ENCODE measurements at regions not wholly inside any gene's neighbourhood (a gene's known extent, or its start where the extent isn't known, plus 50 kb on each side); places are given as distances from the start of the nearest gene placed in this dataset.

- in situ Hi-C loops (cut with MboI; ENCODE audit: low sequenced_read_pairs) (no loop called here), intact Hi-C loops (cut with micrococcal nuclease) (no loop called here)
These were observed 103.7 kb upstream of the PDE3A start for GRCh38 chr12:20264608-20265114.

More at GRCh38 chr12:20264608-20265114, 103.7 kb upstream of the PDE3A start:
- H4K91ac ChIP-seq (ENCODE audit: insufficient read depth, low read depth, low read length), result no peak overlapping the region
- H3K23ac ChIP-seq (ENCODE audit: low read depth, low read length), result no peak overlapping the region
- no peaks in the 10 kb centered on the region for H3K9me1 ChIP-seq (ENCODE audit: insufficient read depth, low read length)
- H4K8ac ChIP-seq (ENCODE audit: low read depth in 2 of 2, low read length in 2 of 2), result no peak overlapping the region
- no peaks in the 10 kb centered on the region for H3K79me1 ChIP-seq (ENCODE audit: low read depth in 1 of 2, low read length in 2 of 2)
- dilution Hi-C loops (cut with HindIII; ENCODE audit: low sequenced_read_pairs, unreplicated experiment), result no loop called here
- no peak overlapping the region for H3K14ac ChIP-seq (replicated peaks; ENCODE audit: low read depth, low read length)
- H3K9me3 ChIP-seq (ENCODE audit: control insufficient read depth, insufficient read depth, low read length), result no peaks in the 10 kb centered on the region
- H3K4me3 ChIP-seq (ENCODE audit: insufficient read depth, low read depth, low read length), result no peak overlapping the region
- BruUV-seq (replicated peaks), result no TSS peak
- H3K4me1 ChIP-seq (ENCODE audit: control insufficient read depth, insufficient read depth, low read length), result peaks cover 4% of the 10 kb centered on the region
- no peak overlapping the region for H3K27ac ChIP-seq (ENCODE audit: insufficient read depth, low read length)
- no peak overlapping the region for H2BK15ac ChIP-seq (ENCODE audit: low read depth, low read length)
- ChIA-PET CTCF (no interaction called here), POLR2A (ENCODE audit: unreplicated experiment) (no interaction called here)
- H3K4me2 ChIP-seq (ENCODE audit: low read depth, low read length), result no peak overlapping the region
- no peaks in the 10 kb centered on the region for H4K20me1 ChIP-seq (ENCODE audit: insufficient read depth, low read length)
- no peak overlapping the region for H2BK5ac ChIP-seq (ENCODE audit: low read depth, low read length, poor library complexity, severe bottlenecking)
- H4K5ac ChIP-seq (ENCODE audit: low read depth, low read length), result no peak overlapping the region
- no peak overlapping the region for H2AK5ac ChIP-seq (ENCODE audit: low read depth, low read length)
- H2BK20ac ChIP-seq (ENCODE audit: low read depth, low read length), result no peak overlapping the region
- H3K18ac ChIP-seq (ENCODE audit: low read depth, low read length), result no peak overlapping the region
- DNase-seq (peak; percentile 6), ATAC-seq (ENCODE audit: low read depth) (peak; percentile 66)
- H2AFZ ChIP-seq (replicated peaks; ENCODE audit: low read length, poor library complexity), result peak overlapping the region; percentile 46
- H3K4ac ChIP-seq (ENCODE audit: low read depth, low read length), result no peak overlapping the region
- H2AK9ac ChIP-seq (replicated peaks; ENCODE audit: low read depth, low read length, poor library complexity), result no peak overlapping the region
- no CpG with 5 or more reads among the region's 1 CpG for WGBS, 2 experiments (ENCODE audit: extremely low coverage in 2 of 2, insufficient read length in 1 of 2)
- H3K27me3 ChIP-seq (ENCODE audit: control insufficient read depth, insufficient read depth, low read length), result no peaks in the 10 kb centered on the region
- no peak for TF ChIP-seq RCOR1 (IDR thresholded peaks at IDR 0.05; ENCODE audit: insufficient replicate concordance, low read length)
- no peak for TF ChIP-seq MAFK (IDR thresholded peaks at IDR 0.05; ENCODE audit: low read depth, low read length)
- no peak for TF ChIP-seq NFE2L2 (IDR thresholded peaks at IDR 0.05; ENCODE audit: low read depth, low read length)
- no peak for TF ChIP-seq POLR2A (IDR thresholded peaks at IDR 0.05; ENCODE audit: low read depth, low read length)
- TF ChIP-seq USF2 (IDR thresholded peaks at IDR 0.05; ENCODE audit: low read depth, low read length), result no peak
- no peak for TF ChIP-seq MXI1 (IDR thresholded peaks at IDR 0.05; ENCODE audit: borderline replicate concordance, low read depth, low read length)
- TF ChIP-seq RFX5 (IDR thresholded peaks at IDR 0.05; ENCODE audit: low read depth, low read length), result no peak
- no peak for TF ChIP-seq CHD1 (IDR thresholded peaks at IDR 0.05; ENCODE audit: low read depth, low read length)
- no peak for TF ChIP-seq CEBPB (IDR thresholded peaks at IDR 0.05; ENCODE audit: low read depth, low read length)
- no peak for TF ChIP-seq ELK1 (IDR thresholded peaks at IDR 0.05; ENCODE audit: borderline replicate concordance, low read depth, low read length)
- TF ChIP-seq RAD21 (IDR thresholded peaks at IDR 0.05; ENCODE audit: low read length), result no peak
- TF ChIP-seq MAZ (IDR thresholded peaks at IDR 0.05; ENCODE audit: borderline replicate concordance, low read depth, low read length), result no peak
- no peak for TF ChIP-seq BHLHE40 (IDR thresholded peaks at IDR 0.05; ENCODE audit: low read depth, low read length)
- no peak for TF ChIP-seq SMC3 (IDR thresholded peaks at IDR 0.05; ENCODE audit: low read depth, low read length)
- TF ChIP-seq CTCF (conservative IDR thresholded peaks at IDR 0.05; ENCODE audit: low read depth, low read length), result no peak
- TF ChIP-seq FOS (IDR thresholded peaks at IDR 0.05; ENCODE audit: low read depth, low read length), result no peak
- H3K36me3 ChIP-seq (ENCODE audit: control insufficient read depth, insufficient read depth, low read length), result no peaks in the 10 kb centered on the region
- no peak overlapping the region for H2BK120ac ChIP-seq (ENCODE audit: low read depth, low read length)
- H3K9ac ChIP-seq (ENCODE audit: low read depth, low read length), result no peak overlapping the region
- no peak overlapping the region for H3K56ac ChIP-seq (ENCODE audit: extremely low read depth, insufficient read depth, low read length)
